SK-N-SH (cell line): ENCODE measurements at regions not wholly inside any gene's neighbourhood (a gene's known extent, or its start where the extent isn't known, plus 50 kb on each side); places are given as distances from the start of the nearest gene placed in this dataset.

Experiments
- CTCF ChIA-PET: fragments of 300-600, 350-600 bp; formaldehyde crosslinking; extraction: SDS; loops from one replicate; lab custom pipeline; 2021; lab: Yijun Ruan, JAX
- POLR2A ChIA-PET: fragments of 350-600 bp; sonication (Branson Sonifier 250); formaldehyde crosslinking; extraction: SDS; loops from one replicate; lab custom pipeline; 2020; ENCODE audit warnings: antibody characterized with exemption, inconsistent platforms; lab: Yijun Ruan, JAX
- DNase-seq: peaks from one replicate; pipeline ENCODE4 v3.0.0; 2012
- H2AFZ ChIP-seq: fragments of 200-600 bp; sonication (generic); 2 replicates; pipeline ENCODE4 v1.8.1; 2016; ENCODE audit warnings: antibody characterized with exemption, mild to moderate bottlenecking, low read depth
- H3F3A ChIP-seq: fragments of 200-600 bp; sonication (generic); replicated peaks from 2 replicates; pipeline ENCODE3; 2016; ENCODE audit warnings: antibody characterized with exemption, mild to moderate bottlenecking; ENCODE audit not compliant: insufficient read depth
- H3K27ac ChIP-seq, 2 experiments: fragments of 200-500 bp in 1 of 2; fragments of 200-600 bp in 1 of 2; sonication (Bioruptor generic) in 1 of 2; sonication (generic), shearing (Covaris generic) in 1 of 2; 2 replicates each; pipeline versions ENCODE4 v1.5.1 to v1.6.1; 2014 to 2016; ENCODE audit warnings: low read depth in 2 of 2, inconsistent platforms in 1 of 2, low read length in 1 of 2, mild to moderate bottlenecking in 1 of 2, mixed read lengths in 1 of 2
- H3K27me3 ChIP-seq: fragments of 200-600 bp; sonication (generic), shearing (Covaris generic); 2 replicates; pipeline ENCODE4 v1.6.1; 2016; ENCODE audit warnings: mixed run types; ENCODE audit not compliant: insufficient read depth
- H3K36me3 ChIP-seq, 2 experiments: fragments of 200-500 bp in 1 of 2; fragments of 200-600 bp in 1 of 2; sonication (Bioruptor generic) in 1 of 2; sonication (generic) in 1 of 2; replicated peaks in 1 of 2; 2 replicates each; pipeline versions ENCODE3 to v1.5.1; 2014 to 2016; ENCODE audit warnings: low read length in 1 of 2, mild to moderate bottlenecking in 1 of 2; ENCODE audit not compliant: insufficient read depth in 2 of 2, control insufficient read depth in 1 of 2
- H3K4me1 ChIP-seq, 2 experiments: fragments of 200-500 bp in 1 of 2; fragments of 200-600 bp in 1 of 2; sonication (Bioruptor generic) in 1 of 2; sonication (generic), shearing (Covaris generic) in 1 of 2; 2 replicates each; pipeline versions ENCODE4 v1.5.1 to v1.6.1; 2014 to 2016; ENCODE audit warnings: low read depth in 1 of 2, low read length in 1 of 2, mixed run types in 1 of 2; ENCODE audit not compliant: insufficient read depth in 2 of 2, control insufficient read depth in 1 of 2
- H3K4me2 ChIP-seq: fragments of 200-600 bp; sonication (generic), shearing (Covaris generic); 2 replicates; pipeline ENCODE4 v1.6.1; 2017; ENCODE audit warnings: mixed run types
- H3K4me3 ChIP-seq, 2 experiments: fragments of 200-500 bp in 1 of 2; fragments of 200-600 bp in 1 of 2; sonication (Bioruptor generic) in 1 of 2; sonication (generic), shearing (Covaris generic) in 1 of 2; 2 replicates each; pipeline versions ENCODE4 v1.5.1 to v1.8.1; 2014 to 2016; ENCODE audit warnings: low read depth in 2 of 2, inconsistent platforms in 1 of 2, low read length in 1 of 2, mild to moderate bottlenecking in 1 of 2, mixed read lengths in 1 of 2, moderate library complexity in 1 of 2
- H3K79me2 ChIP-seq: fragments of 200-600 bp; sonication (generic); 2 replicates; pipeline ENCODE4 v1.8.1; 2017; ENCODE audit warnings: mild to moderate bottlenecking; ENCODE audit not compliant: insufficient read depth
- H3K9ac ChIP-seq: fragments of 200-600 bp; sonication (generic); 2 replicates; pipeline ENCODE4 v1.6.1; 2017; ENCODE audit warnings: mixed run types
- H3K9me2 ChIP-seq: fragments of 200-600 bp; sonication (generic); 2 replicates; pipeline ENCODE4 v1.6.1; 2017; ENCODE audit warnings: mixed run types
- H3K9me3 ChIP-seq: fragments of 200-600 bp; sonication (generic); 2 replicates; pipeline ENCODE4 v1.6.1; 2017; ENCODE audit warnings: mixed run types, mild to moderate bottlenecking, moderate library complexity
- H4K20me1 ChIP-seq: fragments of 200-600 bp; sonication (generic); 2 replicates; pipeline ENCODE4 v1.6.1; 2017; ENCODE audit warnings: mild to moderate bottlenecking, mixed run types; ENCODE audit not compliant: insufficient read depth
- EP300 ChIP-seq, 2 experiments: IDR thresholded peaks; 2 replicates each; pipeline versions ENCODE4 v1.4.0 to v1.6.1; 2012; ENCODE audit warnings: borderline replicate concordance in 1 of 2, low read depth in 1 of 2, low read length in 1 of 2
- EZH2phosphoT487 ChIP-seq: fragments of 200-600 bp; sonication (generic); IDR thresholded peaks from 2 replicates; pipeline ENCODE4 v1.6.1; 2017; ENCODE audit warnings: low read depth, mixed run types, mild to moderate bottlenecking, antibody characterized with exemption, moderate library complexity, borderline replicate concordance
- FOSL2 ChIP-seq: IDR thresholded peaks from 2 replicates; pipeline ENCODE4 v1.4.0; 2012; ENCODE audit warnings: low read depth, mild to moderate bottlenecking, moderate library complexity, borderline replicate concordance
- FOXJ3 ChIP-seq: sonication (generic); formaldehyde crosslinking; IDR thresholded peaks from 2 replicates; pipeline ENCODE4 v1.5.1; 2020; ENCODE audit warnings: mild to moderate bottlenecking, missing genetic modification reagents
- FOXM1 ChIP-seq: IDR thresholded peaks from 2 replicates; pipeline ENCODE4 v1.4.0; 2012; ENCODE audit warnings: low read depth, mild to moderate bottlenecking
- GABPA ChIP-seq: IDR thresholded peaks from 2 replicates; pipeline ENCODE4 v1.4.0; 2012; ENCODE audit warnings: low read depth, mild to moderate bottlenecking
- MXI1 ChIP-seq: IDR thresholded peaks from 2 replicates; pipeline ENCODE4 v1.6.1; 2012; ENCODE audit warnings: mild to moderate bottlenecking, low read depth, low read length, improper control_type of control experiment
- NFIC ChIP-seq: IDR thresholded peaks from 2 replicates; pipeline ENCODE4 v1.4.0; 2012; ENCODE audit warnings: borderline replicate concordance
- REST ChIP-seq: IDR thresholded peaks from 2 replicates; pipeline ENCODE4 v1.6.1; 2012; ENCODE audit warnings: mild to moderate bottlenecking, low read depth, low read length, moderate library complexity
- SIN3A ChIP-seq: IDR thresholded peaks from 2 replicates; pipeline ENCODE4 v1.6.1; 2012; ENCODE audit warnings: low read depth, mild to moderate bottlenecking, low read length, moderate library complexity, borderline replicate concordance
- SMC3 ChIP-seq: IDR thresholded peaks from 2 replicates; pipeline ENCODE4 v1.6.1; 2012; ENCODE audit warnings: low read depth, low read length, improper control_type of control experiment
- TAF1 ChIP-seq: IDR thresholded peaks from 2 replicates; pipeline ENCODE4 v1.6.1; 2012; ENCODE audit warnings: low read depth, mild to moderate bottlenecking, low read length, moderate library complexity, borderline replicate concordance
- TCF12 ChIP-seq: IDR thresholded peaks from 2 replicates; pipeline ENCODE4 v1.4.0; 2012
- USF1 ChIP-seq: IDR thresholded peaks from 2 replicates; pipeline ENCODE4 v1.4.0; 2012; ENCODE audit warnings: low read depth, borderline replicate concordance
- USF2 ChIP-seq: fragments of 150-350 bp; IDR thresholded peaks from 2 replicates; pipeline ENCODE4 v1.6.1; 2017; ENCODE audit warnings: antibody characterized with exemption, low read length, low read depth, borderline replicate concordance
- WGBS: methylation state at CpG from one replicate; pipeline ENCODE4 v1.1.6; 2017; ENCODE audit warnings: low lambda C conversion rate; 5-methylcytosine and 5-hydroxymethylcytosine counted together
- TF ChIP-seq, protein P1 (sequence below): IDR thresholded peaks from 2 replicates; pipeline ENCODE4; 2012
- TF ChIP-seq, protein P2 (sequence below): IDR thresholded peaks from 2 replicates; pipeline ENCODE4 v1.4.0; 2012; ENCODE audit warnings: low read depth

DNA sequence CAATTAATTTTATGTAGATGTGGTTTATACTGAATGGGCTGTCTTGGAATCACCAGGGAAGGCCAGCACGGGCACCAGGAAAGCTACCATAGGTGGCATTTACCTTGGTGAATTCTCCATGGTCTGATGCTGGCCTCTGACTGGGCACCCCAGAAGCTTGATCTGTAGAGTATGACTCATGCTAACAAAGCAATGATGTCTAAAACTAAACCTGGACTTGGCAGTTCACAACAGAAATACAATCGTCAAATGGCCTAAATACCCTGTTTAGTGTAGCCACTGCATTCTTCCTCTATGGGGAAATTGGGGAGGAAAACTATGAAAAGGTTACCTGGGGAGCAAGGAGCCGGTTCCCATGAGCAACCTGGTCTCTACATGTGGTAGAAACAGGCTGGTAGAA is 98.0 kb downstream of the ATPSCKMT start:
- ChIA-PET CTCF (no interaction called here), POLR2A (no interaction called here)
- Histone ChIP-seq H3K27ac (no peak overlapping the region), H3K27me3 (no peaks in the 10 kb centered on the region; the same call in 1 of the 2 replicates), H3K9ac (no peak overlapping the region), H4K20me1 (no peaks in the 10 kb centered on the region), H3K4me2 (no peak overlapping the region), H3K4me3 (no peak overlapping the region), H3K4me1 (no peaks in the 10 kb centered on the region), H3K9me3 (no peaks in the 10 kb centered on the region), H3K9me2 (no peaks in the 10 kb centered on the region), H2AFZ (no peak overlapping the region), H3K79me2 (no peaks in the 10 kb centered on the region), H3F3A (no peaks in the 10 kb centered on the region), H3K36me3 (no peaks in the 10 kb centered on the region)
- 44% methylated on average over 3 of the region's 3 CpGs for WGBS
- DNase-seq, result no peak
- no peak for TF ChIP-seq EZH2phosphoT487
- no peak for TF ChIP-seq EP300 (IDR thresholded peaks at IDR 0.05; ENCODE audit: borderline replicate concordance in 1 of 2, low read depth in 1 of 2, low read length in 1 of 2)
- no peak for TF ChIP-seq TCF12
- no peak for TF ChIP-seq FOSL2
- no peak for TF ChIP-seq FOXJ3 (CRISPR knock-in tag)
- no peak for TF ChIP-seq USF1
- no peak for TF ChIP-seq USF2
- no peak for TF ChIP-seq MXI1
- no peak for TF ChIP-seq TAF1
- TF ChIP-seq FOXM1, result no peak
- no peak for TF ChIP-seq SMC3
- no peak for TF ChIP-seq REST
- no peak for TF ChIP-seq NFIC
- no peak for TF ChIP-seq SIN3A
- TF ChIP-seq, protein P1, sequence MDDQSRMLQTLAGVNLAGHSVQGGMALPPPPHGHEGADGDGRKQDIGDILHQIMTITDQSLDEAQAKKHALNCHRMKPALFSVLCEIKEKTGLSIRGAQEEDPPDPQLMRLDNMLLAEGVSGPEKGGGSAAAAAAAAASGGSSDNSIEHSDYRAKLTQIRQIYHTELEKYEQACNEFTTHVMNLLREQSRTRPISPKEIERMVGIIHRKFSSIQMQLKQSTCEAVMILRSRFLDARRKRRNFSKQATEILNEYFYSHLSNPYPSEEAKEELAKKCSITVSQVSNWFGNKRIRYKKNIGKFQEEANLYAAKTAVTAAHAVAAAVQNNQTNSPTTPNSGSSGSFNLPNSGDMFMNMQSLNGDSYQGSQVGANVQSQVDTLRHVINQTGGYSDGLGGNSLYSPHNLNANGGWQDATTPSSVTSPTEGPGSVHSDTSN, result no peak
- TF ChIP-seq, protein P2, sequence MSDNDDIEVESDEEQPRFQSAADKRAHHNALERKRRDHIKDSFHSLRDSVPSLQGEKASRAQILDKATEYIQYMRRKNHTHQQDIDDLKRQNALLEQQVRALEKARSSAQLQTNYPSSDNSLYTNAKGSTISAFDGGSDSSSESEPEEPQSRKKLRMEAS, result no peak
- TF ChIP-seq GABPA, result no peak
